ENCODE measurements at regions not wholly inside any gene's neighbourhood (a gene's known extent, or its start where the extent isn't known, plus 50 kb on each side); places are given as distances from the start of the nearest gene placed in this dataset.

DNA sequence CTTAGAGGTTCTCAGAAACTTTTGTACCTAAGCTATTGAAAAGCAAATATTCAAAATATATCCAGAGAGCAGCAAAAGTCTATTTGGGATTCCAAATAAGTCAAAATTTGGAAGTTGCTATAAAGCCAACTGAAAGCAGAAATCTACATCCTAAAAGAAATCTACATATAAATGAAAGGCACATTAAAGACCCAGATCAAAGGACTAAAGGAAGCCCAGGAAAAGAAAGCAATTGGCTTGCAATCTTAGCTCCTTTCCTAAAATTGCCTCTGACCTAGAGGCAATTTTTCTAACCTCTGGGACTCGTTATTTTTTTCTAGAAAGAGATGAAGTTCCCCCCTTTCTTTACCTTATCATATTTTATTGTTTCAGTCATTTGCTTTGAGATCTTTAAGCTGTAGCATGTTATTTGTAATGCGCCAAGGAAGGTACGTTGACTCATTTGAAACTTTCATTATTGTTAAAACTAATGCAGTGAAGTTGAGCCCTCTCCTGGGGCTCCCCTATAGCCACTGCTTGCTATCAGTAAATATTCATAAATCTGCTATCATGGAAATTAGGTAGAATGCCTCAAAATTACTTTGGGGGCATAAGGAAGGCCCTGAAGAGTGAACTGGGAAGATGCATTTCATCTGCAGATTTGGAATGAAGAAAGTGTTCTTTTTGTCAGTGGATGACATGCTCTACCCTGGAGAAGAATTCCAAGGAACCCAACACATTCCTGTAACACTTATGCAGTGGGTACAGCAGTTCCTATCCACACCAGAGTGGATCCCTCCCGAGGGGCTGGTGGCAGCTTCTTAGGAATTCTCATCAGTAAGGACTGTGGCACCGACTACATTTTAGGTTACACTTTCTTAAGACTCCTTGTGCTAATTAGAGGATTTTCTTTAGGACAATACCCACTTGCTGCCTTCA lies 177.8 kb upstream of the IGFBP7 start:
- no peak for DNase-seq (ENCODE audit: extremely low read depth, insufficient read length)
- no peaks in the 10 kb centered on the region for H3K27me3 ChIP-seq (replicated peaks; ENCODE audit: control insufficient read depth, insufficient read depth, low read length)
- TF ChIP-seq, protein P1, sequence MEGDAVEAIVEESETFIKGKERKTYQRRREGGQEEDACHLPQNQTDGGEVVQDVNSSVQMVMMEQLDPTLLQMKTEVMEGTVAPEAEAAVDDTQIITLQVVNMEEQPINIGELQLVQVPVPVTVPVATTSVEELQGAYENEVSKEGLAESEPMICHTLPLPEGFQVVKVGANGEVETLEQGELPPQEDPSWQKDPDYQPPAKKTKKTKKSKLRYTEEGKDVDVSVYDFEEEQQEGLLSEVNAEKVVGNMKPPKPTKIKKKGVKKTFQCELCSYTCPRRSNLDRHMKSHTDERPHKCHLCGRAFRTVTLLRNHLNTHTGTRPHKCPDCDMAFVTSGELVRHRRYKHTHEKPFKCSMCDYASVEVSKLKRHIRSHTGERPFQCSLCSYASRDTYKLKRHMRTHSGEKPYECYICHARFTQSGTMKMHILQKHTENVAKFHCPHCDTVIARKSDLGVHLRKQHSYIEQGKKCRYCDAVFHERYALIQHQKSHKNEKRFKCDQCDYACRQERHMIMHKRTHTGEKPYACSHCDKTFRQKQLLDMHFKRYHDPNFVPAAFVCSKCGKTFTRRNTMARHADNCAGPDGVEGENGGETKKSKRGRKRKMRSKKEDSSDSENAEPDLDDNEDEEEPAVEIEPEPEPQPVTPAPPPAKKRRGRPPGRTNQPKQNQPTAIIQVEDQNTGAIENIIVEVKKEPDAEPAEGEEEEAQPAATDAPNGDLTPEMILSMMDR (IDR thresholded peaks at IDR 0.05; ENCODE audit: insufficient read depth, low read length, poor library complexity, severe bottlenecking): no peak
- no peaks in the 10 kb centered on the region for H3K36me3 ChIP-seq (ENCODE audit: control insufficient read depth, insufficient read depth, low read length)
- H3K4me3 ChIP-seq (replicated peaks; ENCODE audit: low read depth, low read length): no peak overlapping the region

DNA sequence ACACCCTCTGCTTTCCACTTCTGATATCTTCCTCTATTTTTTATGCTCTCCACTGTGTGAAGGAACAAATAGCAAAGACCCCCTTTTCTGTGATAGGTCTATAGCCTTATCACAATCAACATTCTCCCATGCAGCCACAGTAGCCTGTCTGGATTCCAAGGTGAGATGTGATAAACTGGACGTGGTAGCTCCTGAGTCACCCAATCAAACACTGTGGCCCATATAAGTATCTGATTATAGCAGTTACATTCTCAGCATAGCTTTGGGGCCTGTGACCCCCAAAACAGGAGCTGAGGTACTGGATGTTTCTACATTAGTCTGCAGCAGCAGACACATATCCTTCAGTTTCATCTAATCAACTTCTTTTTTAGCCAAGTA lies 172.7 kb upstream of the IGFBP7 start:
- no peak overlapping the region for H3K4me3 ChIP-seq (replicated peaks; ENCODE audit: low read depth, low read length)
- no peak for DNase-seq (ENCODE audit: extremely low read depth, insufficient read length)
- no peaks in the 10 kb centered on the region for H3K36me3 ChIP-seq (ENCODE audit: control insufficient read depth, insufficient read depth, low read length)
- no peaks in the 10 kb centered on the region for H3K27me3 ChIP-seq (replicated peaks; ENCODE audit: control insufficient read depth, insufficient read depth, low read length)
- TF ChIP-seq, protein P1 (IDR thresholded peaks at IDR 0.05; ENCODE audit: insufficient read depth, low read length, poor library complexity, severe bottlenecking): no peak

DNA sequence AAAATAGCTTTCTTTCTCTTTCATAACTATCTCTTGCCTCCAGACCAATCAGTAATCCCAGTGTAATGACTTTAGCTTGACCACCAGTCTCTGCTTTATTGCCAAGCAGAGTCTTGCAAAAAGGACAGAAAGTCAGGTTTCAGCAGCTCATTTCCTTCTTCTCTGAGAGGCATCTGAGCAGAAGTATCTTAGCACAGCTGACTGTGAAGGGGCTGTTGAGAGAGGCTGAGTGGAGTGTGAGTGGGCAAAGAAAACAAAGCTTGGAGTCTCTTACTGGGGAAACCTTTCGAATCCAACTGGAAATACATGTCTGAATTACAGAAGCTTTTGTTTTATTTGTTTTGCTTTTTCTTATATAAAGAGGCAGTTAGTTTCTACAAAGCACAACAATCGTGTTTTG lies 170.3 kb upstream of the IGFBP7 start:
- no peak for DNase-seq (ENCODE audit: extremely low read depth, insufficient read length)
- Histone ChIP-seq H3K36me3 (ENCODE audit: control insufficient read depth, insufficient read depth, low read length) (no peaks in the 10 kb centered on the region), H3K27me3 (replicated peaks; ENCODE audit: control insufficient read depth, insufficient read depth, low read length) (no peaks in the 10 kb centered on the region), H3K4me3 (replicated peaks; ENCODE audit: low read depth, low read length) (no peak overlapping the region)
- TF ChIP-seq, protein P1 (IDR thresholded peaks at IDR 0.05; ENCODE audit: insufficient read depth, low read length, poor library complexity, severe bottlenecking): no peak

DNA sequence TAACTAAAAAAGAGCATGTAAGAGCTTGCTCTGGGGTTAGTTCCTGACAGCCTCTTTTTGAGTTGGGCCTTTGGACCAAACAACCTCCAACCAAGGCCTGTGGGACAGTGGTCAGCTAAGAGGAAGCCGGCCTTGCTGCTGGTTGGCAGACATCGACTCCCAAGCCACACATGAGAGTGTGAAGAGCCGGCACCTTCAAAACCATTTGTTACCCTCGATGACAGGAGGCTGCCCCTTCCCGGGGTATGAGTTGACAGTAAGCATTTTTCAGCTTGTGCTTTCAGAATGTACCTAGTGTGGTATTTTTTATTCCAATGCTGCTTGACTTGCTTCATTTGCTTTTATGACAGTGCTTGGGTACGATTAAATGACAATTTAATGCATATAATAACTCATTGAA lies 168.6 kb upstream of the IGFBP7 start:
- H3K36me3 ChIP-seq (ENCODE audit: control insufficient read depth, insufficient read depth, low read length): no peaks in the 10 kb centered on the region
- no peak for DNase-seq (ENCODE audit: extremely low read depth, insufficient read length)
- H3K4me3 ChIP-seq (replicated peaks; ENCODE audit: low read depth, low read length): no peak overlapping the region
- TF ChIP-seq, protein P1 (IDR thresholded peaks at IDR 0.05; ENCODE audit: insufficient read depth, low read length, poor library complexity, severe bottlenecking): no peak
- H3K27me3 ChIP-seq (replicated peaks; ENCODE audit: control insufficient read depth, insufficient read depth, low read length): no peaks in the 10 kb centered on the region

DNA sequence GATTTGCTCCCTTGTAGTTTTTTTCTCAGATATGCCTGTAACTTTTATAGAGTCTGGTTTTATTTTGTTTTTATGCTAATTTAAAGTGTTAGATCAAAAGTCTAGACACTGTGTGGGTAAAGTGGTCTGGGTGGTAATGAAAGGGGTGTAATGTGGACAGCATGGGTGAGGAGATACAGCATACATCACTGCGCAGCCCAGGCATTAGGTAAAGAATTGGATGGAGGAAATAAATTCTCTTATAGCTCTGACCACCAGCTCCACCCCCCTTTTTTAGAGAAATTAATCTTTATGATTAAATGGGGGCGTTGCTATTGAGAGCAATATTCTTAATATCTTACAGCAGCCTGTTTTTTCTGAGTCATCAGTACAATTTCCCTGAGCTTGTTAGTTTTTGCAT lies 163.9 kb upstream of the IGFBP7 start:
- Histone ChIP-seq H3K36me3 (ENCODE audit: control insufficient read depth, insufficient read depth, low read length) (no peaks in the 10 kb centered on the region), H3K4me3 (replicated peaks; ENCODE audit: low read depth, low read length) (no peak overlapping the region), H3K27me3 (replicated peaks; ENCODE audit: control insufficient read depth, insufficient read depth, low read length) (no peaks in the 10 kb centered on the region)
- TF ChIP-seq, protein P1 (IDR thresholded peaks at IDR 0.05; ENCODE audit: insufficient read depth, low read length, poor library complexity, severe bottlenecking): no peak
- DNase-seq (ENCODE audit: extremely low read depth, insufficient read length): no peak

Data from GM06990 (cell line).